ENCODE measurements at regions not wholly inside any gene's neighbourhood (a gene's known extent, or its start where the extent isn't known, plus 50 kb on each side); places are given as distances from the start of the nearest gene placed in this dataset.

DNA sequence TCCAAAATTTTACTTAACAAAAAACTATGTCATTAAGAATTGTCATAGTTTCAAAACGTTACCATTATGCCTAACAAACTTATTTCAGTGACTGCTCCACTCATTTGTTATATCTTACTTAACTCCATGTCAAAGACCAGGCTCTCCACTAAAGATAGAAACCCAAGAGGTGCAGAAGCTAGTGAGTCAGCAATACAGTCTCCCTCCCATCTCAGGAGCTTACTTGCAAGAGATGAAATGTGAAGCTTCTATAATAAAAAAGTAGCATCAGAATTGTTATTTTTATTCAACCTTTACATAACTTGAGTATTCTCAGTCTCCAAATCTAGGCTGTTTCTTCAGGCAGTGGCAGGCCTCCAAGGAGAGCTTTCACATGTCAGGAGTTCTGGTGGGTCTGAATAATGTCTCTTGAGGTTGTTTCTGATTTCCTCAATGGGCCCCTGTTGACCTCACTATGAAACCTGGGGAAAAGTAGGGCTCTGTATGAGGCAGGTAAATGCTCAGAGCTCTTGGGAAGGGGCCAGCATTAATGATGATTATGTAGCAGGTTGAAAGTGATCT, 242.0 kb downstream of the NDFIP2 start:
- DNase-seq (ENCODE audit: low spot score), result no peak

DNA sequence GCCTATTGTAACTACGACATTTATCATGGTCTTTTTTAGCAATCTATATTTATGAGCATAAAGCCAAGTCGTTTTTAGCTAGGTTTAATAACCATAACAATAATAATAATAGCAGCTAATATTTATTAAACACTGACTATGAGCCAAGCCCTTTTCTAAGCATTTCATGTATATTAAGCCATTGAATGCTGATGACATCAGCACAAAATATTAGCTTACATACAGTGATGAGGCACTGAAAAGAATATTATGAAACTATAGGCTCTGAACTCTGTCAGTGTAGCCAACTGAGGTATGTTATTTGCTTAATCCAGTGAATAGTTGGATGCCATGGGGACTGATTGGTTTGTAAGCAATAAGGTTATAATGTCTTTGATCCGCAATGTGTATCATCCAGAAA, 235.2 kb downstream of the NDFIP2 start:
- no peak for DNase-seq (ENCODE audit: low spot score)

DNA sequence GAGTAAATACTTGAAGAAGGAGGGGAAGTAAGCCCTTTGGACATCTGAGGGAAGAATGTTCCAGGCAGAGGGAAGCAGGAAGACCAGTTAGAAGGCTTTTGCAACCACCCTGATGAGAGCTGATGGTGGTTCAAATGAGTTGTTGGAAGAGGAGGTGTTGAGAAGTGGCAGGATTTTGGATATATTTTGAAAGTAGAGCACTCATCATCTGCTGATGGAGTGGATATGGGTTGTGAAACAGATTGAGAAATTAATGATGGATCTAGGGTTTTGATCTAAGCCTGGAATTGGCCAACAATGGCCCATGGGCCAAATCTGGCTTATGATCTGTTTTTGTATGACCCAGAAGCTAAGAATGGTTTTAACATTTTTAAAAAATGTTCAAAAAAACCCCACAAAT, 230.7 kb downstream of the NDFIP2 start:
- no peak for DNase-seq (ENCODE audit: low spot score)

DNA sequence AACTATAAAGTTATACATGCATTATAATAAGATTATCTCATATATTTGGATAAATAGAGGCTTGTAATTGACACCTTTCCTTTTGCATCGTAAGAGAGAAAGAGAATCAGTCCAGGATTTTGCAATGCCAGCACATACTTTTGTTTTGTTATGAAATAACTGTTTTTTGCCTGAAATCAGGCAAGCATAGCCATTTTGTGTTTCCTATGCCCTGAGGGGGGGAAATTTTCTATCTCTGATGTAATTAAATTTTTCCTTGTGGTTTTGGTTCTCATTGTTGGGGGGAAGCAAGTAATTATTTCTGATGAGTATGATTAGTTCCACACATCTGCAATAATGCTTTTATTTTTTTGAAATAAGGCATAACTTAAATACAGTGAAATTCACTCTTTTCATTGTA, 229.4 kb downstream of the NDFIP2 start:
- no peak for DNase-seq (ENCODE audit: low spot score)

DNA sequence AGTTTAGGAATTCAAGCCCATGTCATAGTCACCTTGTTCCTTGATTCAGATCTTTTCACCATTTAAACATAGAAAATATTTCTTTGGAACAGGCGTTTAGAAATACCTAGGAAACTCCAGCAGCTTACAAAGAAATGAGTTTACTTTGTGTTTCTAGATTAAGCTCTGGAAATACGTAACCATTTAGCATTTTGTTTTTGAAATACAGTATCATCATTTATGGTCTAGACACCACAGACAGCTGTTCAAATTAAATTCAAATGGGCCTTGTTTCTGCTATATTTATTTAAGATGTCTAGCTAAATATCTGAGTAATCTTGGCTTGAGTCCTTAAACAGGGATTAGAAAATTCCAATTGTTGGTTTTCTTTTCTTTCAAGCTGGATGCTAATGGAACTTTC, 228.5 kb downstream of the NDFIP2 start:
- no peak for DNase-seq (ENCODE audit: low spot score)

DNA sequence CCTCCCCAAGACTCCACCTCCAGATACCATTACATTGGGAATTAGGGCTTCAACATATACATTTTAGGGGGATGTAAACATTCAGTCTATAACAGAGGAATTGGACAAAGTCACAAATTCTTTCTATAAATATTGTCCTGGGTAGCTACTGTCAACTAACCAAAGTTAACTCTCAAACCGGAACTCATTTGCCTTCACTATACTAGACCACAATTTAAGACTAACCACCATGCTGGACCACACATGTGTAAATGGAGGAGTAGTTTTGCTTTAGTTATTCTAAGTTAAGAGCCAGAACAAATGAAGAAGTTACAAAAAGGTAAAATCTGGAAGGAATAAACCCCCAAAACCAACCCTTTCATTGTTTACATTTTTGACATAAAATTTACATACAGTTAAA, 222.8 kb downstream of the NDFIP2 start:
- no peak for DNase-seq (ENCODE audit: low spot score)

DNA sequence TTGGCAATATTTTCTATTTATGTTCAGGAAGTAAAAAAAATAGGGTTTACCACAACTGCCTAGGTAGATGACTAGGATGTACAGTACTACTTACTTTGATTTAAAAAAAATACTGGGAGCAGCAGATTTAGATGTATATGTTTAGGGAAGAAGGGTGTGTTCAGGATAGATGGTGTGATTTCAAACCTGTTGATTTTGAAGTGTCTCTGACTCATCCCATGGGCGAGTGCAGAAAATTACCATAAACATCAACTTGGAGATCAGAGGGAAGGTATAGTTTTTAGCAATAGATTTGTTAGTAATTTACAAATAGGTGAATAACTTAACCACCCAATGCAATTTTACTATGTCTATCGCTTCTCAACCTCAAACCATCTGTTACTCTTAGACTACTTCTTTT, 214.8 kb downstream of the NDFIP2 start:
- DNase-seq (ENCODE audit: low spot score), result no peak

DNA sequence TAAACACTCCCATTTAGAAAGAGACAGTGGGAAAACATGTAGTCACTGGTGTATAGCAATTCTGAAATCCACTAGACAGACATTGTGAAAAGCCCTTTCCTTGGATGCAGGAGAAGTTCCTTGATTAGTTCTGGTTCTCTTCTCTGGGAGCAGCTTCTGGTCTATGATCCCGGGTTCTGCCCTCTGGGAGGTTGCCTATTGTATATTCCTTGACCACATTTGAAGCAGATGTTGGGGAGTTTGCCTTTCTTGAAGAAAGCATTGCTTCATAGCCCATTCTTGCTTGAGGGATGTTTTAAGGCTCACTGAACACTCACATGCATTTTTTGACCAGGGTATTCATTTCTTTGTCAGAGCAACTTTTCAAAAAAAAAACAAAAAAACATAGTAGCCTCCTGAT, 211.9 kb downstream of the NDFIP2 start:
- DNase-seq (ENCODE audit: low spot score), result no peak

DNA sequence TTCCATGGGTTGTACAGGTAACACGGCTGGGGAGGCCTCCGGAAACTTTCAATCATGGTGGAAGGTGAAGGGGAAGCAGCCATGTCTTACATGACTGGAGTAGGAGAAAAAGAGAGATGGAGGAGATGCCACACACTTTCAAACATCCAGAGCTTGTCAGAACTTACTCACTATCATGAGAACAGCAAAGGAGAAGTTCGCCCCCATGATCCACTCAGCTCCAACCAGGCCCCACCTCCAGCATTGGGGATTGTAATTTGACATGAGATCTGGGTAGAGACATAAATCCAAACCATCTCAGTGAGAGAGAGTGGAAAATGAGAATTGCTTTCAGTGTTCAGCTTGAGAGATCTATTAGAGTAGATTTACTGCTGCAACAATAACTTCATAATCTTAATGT, 210.9 kb downstream of the NDFIP2 start:
- DNase-seq (ENCODE audit: low spot score), result no peak

DNA sequence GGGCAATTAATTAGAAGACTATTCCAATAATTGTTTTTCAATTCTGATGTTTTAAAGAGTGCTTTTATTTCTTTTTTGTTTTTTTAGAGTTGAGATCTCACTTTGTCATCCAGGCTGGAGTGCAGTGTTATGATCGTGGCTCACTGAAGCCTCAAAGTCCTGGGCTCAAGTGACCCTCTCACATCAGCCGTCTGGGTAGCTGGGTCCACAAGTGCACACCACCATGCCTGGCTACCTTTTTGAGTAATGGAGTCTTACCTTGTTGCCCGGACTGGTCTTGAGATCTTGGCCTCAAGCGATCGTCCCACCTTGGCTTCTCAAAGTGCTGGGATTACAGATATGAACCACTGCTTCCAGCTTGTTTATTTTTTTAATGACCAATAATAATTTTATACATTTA, 207.8 kb downstream of the NDFIP2 start:
- no peak for DNase-seq (ENCODE audit: low spot score)

DNA sequence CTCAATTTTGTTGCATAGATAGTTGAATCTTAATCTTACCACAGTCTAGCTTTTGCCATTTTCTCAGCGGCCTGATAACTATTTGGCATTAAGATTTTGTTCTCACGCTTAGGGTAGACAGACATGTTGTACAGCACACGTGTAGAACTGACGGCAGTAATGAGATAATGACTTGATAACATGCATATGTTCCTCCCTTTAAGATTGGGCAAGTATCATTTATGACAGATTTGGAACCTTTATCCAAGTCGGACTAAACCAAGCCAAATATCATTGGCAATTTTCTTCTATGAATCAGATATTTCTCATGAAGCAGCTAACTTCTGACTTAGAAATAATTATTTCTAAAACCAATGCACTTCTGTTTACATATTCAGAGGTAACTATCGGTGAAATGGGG, 205.5 kb downstream of the NDFIP2 start:
- DNase-seq (ENCODE audit: low spot score), result no peak

DNA sequence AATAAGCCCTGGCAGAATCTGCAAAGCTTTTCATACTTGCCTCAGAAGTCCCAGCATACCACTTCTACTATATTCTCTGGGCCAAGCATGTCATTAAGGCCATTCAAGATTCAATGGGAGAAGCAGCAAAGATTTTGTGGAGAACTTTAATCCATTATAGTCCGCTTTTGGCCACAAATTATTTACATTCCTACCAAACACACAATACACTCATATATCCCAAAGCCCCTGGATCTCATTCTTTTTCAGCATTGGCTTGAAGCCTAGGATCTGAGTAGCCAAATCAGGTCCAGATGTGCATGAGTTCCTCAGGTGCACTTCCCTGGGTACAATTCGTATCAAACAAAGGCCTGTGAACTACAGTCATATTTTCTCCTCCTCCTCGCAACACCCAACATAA, 203.4 kb downstream of the NDFIP2 start:
- DNase-seq (ENCODE audit: low spot score), result no peak

DNA sequence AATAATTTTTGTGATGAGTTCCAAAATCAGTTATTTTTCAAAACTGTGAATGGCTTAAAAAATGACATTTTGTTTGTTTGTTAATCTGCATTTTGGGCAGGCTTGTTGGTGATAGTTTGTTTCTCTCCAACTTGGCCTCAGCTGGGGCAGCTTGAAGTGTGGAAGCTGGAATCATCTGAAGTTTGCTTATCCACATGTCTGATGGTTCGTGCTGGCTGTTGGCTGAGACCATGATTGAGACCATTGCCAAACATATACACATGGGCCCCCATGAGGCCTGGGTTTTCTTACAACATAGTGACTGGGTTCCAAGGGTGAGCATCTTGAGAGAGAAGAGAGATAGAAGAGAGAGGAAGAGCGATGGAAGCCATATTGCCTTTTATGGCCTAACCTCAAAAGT, 201.2 kb downstream of the NDFIP2 start:
- DNase-seq (ENCODE audit: low spot score), result no peak

DNA sequence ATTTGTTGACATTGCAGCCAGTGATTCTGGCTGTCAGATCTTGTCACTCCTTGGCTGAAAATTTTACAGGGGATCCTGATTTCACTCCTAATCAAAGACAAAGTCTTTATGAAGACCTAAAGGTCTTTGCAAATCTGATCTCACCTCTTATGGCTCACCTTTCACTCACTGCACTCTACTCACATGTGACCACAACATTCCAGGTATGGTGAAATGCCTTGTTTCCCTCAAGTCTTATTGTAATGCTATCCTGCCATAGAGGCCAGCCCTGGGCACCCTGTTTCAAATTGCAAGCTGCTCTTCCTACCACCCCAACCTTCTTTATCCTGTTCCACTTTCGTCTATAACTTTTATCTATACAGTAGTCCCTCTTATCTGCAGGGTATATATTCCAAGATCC, 200.1 kb downstream of the NDFIP2 start:
- DNase-seq (ENCODE audit: low spot score), result no peak

DNA sequence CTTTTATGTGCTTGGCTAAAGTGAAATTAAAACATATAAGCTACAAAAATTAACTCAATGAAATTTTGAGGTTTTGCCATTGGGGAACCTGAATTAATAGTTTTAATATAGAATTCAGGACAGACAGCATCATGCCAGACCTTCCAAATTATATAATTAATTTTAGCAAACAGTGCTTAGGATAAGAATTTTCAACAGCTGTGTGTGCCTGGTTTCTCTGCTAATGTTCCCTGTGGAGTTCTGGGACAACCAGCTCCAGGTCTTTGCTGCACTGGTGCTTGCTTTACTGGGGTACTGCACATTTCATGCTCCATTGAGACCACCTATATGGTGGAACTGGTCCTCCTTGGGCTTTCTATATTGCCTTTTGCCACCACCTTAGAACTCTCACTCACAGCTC, 199.5 kb downstream of the NDFIP2 start:
- DNase-seq (ENCODE audit: low spot score), result no peak

DNA sequence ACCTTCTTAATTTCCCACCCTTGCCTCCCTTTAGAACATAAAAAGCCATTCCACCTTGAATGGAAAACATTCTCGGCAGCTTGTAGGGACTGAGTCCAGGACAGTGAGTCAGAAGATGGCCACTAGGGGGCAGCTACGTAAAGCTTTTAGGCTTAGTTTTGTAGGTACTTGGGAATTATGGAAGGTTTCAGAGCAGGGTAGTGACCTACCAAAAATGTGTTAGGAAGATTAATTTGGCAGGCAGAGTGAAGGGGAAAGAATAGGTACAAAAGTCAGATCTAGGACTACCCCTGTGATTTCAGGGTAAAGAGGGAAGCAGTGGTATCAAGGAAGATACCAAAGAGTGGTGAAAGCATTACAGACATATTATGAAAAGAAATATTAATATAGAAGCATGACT, 198.4 kb downstream of the NDFIP2 start:
- peak; percentile 5 for DNase-seq (ENCODE audit: low spot score)

DNA sequence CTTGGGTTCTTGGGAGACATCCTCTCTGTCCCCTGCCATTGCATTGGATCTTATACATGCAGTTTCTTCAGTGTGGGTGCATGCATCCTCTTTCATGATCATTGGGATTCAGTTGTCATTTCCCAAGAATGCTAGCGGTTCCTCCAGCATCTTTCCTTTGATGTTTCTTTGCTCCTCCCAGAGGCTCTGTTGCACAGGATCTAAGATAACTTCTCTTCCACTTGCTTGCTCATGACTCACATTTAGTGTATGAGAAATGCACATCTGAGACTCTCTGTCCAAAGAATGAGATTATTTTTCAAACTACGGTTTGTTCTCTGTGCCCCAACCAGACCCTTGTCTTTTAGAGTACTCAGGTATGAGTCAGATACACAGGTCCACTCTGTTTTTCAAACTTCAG, 197.1 kb downstream of the NDFIP2 start:
- no peak for DNase-seq (ENCODE audit: low spot score)

DNA sequence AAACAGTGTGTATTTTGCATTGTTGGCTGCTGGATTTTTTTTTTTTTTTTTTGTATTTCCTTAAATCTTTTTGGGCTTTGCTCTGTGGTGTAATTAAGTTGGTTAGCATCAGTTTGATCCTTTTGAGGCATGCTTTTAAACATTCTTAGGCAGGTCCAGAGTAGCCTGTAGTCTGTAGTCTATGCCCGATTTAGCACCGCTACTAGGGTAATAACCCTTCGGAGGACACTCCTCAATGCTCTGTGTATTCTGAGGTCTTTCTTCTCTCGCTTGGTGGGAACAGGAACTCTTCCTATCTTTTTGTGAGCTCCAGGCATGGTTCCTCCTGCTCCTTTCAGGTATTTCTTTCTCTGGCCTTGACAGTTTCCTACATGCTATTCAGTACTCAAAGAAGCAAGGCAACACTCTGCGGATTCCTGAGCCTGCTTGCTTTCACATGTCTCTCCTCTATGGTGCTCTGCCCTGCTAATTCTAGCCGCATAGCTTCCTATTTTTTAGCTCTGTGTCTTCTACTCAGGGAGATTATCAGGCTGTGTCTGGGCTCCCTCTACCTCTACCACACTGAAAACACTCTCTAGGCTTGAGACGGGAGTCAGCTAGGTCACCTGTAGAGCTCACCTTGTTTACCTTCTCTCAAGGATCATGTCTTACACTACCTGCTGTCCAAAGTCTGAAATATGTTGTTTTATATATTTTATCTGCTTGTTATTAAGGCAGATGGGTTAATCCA, 195.1 kb downstream of the NDFIP2 start:
- DNase-seq (ENCODE audit: low spot score), result no peak

DNA sequence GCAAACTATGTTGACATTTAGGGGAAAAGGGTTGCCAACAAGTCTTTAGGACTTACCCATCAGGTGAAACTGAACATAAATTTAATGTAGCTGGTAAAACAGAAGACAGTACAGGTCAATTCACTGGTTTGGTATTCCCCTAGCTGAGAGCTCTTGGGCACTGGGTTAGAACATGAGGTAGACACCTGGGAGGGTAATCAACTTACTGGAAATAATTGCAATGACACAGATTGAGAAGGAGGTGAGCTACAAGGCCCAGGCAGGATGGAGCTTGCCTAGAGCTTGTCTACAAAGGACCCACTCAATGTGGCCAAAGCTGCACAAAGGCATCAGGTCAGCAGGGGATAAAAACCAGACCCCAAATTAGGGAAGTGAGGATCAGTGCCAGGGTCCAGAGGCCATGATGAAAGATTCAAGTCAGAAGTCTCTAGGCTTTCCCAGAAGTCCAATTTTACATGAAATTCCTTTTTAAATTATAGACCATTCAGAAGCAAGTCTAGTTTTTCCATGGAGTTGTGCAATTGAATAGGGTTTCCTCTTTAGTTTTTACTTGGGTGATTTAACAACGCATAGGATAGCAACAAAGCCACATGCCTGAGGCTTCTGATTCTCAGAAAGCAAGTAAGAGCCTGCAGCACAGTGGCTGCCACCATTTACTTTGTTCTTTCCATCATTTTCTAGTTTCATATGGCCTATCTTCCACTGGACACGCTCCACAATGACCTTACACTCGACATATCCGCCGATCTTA, 194.0 kb downstream of the NDFIP2 start:
- no peak for DNase-seq (ENCODE audit: low spot score)

DNA sequence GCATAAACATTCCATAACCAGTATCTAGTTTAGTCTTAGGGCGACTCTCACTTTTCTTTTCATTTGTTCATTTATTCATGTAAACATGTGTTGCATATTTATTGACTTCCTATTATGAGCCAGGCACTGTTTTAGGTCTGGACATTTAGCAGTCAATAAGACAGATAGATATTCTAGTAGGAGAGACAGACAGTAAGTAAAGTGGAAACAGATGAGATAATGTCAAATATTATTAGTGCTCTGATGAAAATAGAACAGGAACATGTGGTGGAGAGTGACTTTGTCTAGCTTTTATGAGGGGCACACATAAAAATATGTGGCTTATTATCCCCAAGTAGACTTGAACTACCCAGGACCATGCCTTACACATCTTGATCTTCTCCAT, 193.0 kb downstream of the NDFIP2 start:
- DNase-seq (ENCODE audit: low spot score), result no peak

DNA sequence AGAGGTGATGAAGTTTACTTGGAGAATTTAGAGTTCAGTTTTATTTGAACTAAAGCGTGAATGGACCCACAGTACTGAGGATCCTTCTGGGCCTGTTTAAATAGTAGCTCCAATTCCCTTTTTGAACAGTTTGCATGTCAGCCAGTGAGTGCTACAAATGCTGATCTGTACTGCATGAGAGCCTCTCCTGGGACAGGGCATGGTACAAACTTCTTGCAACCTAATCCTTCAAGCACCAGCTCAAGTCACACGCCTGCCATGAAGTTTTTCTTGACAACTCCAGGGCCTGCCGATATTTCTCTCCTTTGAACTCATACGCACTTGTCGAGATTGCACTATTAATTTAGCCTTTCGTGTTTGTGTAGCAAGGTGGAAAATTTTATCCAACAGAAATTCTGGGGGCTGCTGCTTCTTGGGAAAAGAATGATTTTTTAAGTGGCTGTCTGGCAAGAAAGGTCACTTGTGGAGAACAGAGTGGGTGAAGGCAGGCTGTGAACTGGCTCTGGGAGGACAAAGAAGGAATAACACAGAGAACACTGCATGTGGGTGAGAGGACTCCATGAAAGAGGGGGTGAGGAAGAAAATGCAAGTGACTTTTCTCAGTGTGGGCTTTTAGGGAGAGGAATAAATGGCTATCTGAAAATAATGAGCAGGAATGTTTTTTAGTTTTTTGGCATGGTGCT, 192.5 kb downstream of the NDFIP2 start:
- DNase-seq (ENCODE audit: low spot score), result no peak

DNA sequence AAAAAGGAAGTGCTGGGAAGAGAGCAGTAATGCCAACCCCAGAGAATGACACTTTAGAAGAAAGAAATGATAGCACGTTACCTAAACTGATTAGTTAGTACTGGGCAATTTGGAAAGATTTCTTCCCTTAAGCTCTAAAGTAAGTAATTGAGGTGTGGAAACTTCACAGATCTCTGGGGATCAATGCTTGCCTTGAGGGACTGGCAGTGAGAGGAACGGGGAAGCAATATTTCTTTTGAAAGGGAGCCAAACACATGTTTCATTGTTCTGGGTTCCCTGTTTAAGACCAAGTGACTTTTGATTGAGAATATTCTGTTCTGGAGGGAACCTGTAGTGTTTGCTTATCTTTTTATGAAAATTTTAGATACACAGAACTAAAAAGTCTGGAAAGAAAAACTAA, 190.5 kb downstream of the NDFIP2 start:
- DNase-seq (ENCODE audit: low spot score), result no peak

DNA sequence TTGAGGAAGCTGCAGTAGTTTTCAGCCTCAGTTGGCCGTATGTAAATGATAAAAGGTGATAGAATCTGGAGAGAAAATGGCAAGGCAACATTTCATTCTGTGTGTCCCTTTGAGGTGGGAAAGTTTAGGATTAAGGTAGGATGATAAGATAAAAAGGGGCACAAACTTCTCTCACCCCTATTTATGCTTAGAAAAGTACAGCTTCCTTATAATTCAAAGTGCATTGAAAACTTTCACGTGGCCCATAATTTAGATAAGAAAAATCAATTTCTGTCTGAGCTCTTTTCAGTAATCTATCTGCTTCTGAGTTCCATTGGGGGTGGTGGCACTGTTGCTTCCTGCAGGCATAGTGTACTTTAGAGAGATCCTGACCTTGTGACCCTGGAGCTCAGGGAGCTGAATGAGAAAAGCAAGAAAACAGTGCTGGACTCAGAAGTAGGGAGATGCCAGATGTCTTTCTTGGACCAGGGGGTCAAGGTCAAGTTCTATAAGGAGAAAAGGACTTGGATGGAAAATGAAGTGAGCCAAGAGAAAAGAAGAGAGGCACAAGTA, 187.3 kb downstream of the NDFIP2 start:
- DNase-seq (ENCODE audit: low spot score), result no peak
